Fibroblast of lung (primary cell): ENCODE measurements at regions not wholly inside any gene's neighbourhood (a gene's known extent, or its start where the extent isn't known, plus 50 kb on each side); places are given as distances from the start of the nearest gene placed in this dataset.

Source experiments
- DNase-seq, 2 donors: peaks; one replicate each; pipeline versions ENCODE4 v3.0.0 to v3.0.0-alpha.2; 2010; ENCODE audit warnings: low read depth in 2 of 2
- H2AFZ ChIP-seq: 2 replicates; pipeline ENCODE4 v1.5.1; 2012; ENCODE audit warnings: low read length, control low read depth, inconsistent platforms
- H3K27ac ChIP-seq: 2 replicates; pipeline ENCODE4 v1.5.1; 2011; ENCODE audit warnings: low read length, control low read depth; ENCODE audit not compliant: insufficient read depth
- H3K27me3 ChIP-seq: 2 replicates; pipeline ENCODE4 v1.5.1; 2011; ENCODE audit warnings: mild to moderate bottlenecking, low read length; ENCODE audit not compliant: control insufficient read depth, insufficient read depth
- H3K36me3 ChIP-seq: 2 replicates; pipeline ENCODE4 v1.5.1; 2011; ENCODE audit warnings: low read length; ENCODE audit not compliant: control insufficient read depth, insufficient read depth
- H3K4me1 ChIP-seq: 2 replicates; pipeline ENCODE4 v1.5.1; 2011; ENCODE audit warnings: low read length; ENCODE audit not compliant: control insufficient read depth, insufficient read depth; ENCODE audit errors: extremely low read depth
- H3K4me2 ChIP-seq: 2 replicates; pipeline ENCODE4 v1.5.1; 2011; ENCODE audit warnings: low read length, control low read depth; ENCODE audit not compliant: insufficient read depth; ENCODE audit errors: extremely low read depth
- H3K4me3 ChIP-seq, 4 experiments: fragments of 200-600 bp in 1 of 4; sonication (generic) in 1 of 4; replicated peaks in 1 of 4; 2 replicates each; pipeline ENCODE4 v1.5.1; 2011 to 2016; ENCODE audit warnings: low read length in 4 of 4, low read depth in 3 of 4, mild to moderate bottlenecking in 3 of 4, control low read depth in 2 of 4, inconsistent platforms in 1 of 4, mixed read lengths in 1 of 4; ENCODE audit not compliant: insufficient read depth in 1 of 4; ENCODE audit errors: control extremely low read depth in 1 of 4
- H3K79me2 ChIP-seq: 2 replicates; pipeline ENCODE4 v1.5.1; 2012; ENCODE audit warnings: mild to moderate bottlenecking, low read length, inconsistent platforms; ENCODE audit not compliant: control insufficient read depth, insufficient read depth
- H3K9ac ChIP-seq: 2 replicates; pipeline ENCODE4 v1.5.1; 2011; ENCODE audit warnings: mild to moderate bottlenecking, low read length, control low read depth; ENCODE audit not compliant: insufficient read depth
- H3K9me3 ChIP-seq: 2 replicates; pipeline ENCODE4 v1.5.1; 2012; ENCODE audit warnings: low read depth, low read length; ENCODE audit not compliant: control insufficient read depth, insufficient read depth
- H4K20me1 ChIP-seq: 2 replicates; pipeline ENCODE4 v1.5.1; 2011; ENCODE audit warnings: low read length; ENCODE audit not compliant: control insufficient read depth, insufficient read depth; ENCODE audit errors: extremely low read depth
- CTCF ChIP-seq, 2 donors: IDR thresholded peaks in 1 of 2; conservative IDR thresholded peaks in 1 of 2; 1 replicate in 1 of 2; 2 replicates in 1 of 2; pipeline ENCODE4 v1.5.1; 2011 to 2012; ENCODE audit warnings: low read length in 2 of 2, control low read depth in 1 of 2, inconsistent platforms in 1 of 2, low read depth in 1 of 2, mild to moderate bottlenecking in 1 of 2
- EZH2 ChIP-seq: IDR thresholded peaks from 2 replicates; pipeline ENCODE4 v1.5.1; 2012; ENCODE audit warnings: low read length, control low read depth, mild to moderate bottlenecking; ENCODE audit errors: missing control alignments

- no peaks in the 10 kb centered on the region for H3K36me3 ChIP-seq
- H3K4me3 ChIP-seq: no peak overlapping the region
- no peak overlapping the region for H3K27ac ChIP-seq
- H3K79me2 ChIP-seq: no peaks in the 10 kb centered on the region
- H3K9me3 ChIP-seq: no peaks in the 10 kb centered on the region
- TF ChIP-seq CTCF (conservative IDR thresholded peaks at IDR 0.05 in 1 of 2, IDR thresholded peaks at IDR 0.05 in 1 of 2; ENCODE audit: low read depth in 1 of 2, low read length in 2 of 2) (no peak), EZH2 (no peak)
- no peak overlapping the region for H2AFZ ChIP-seq
- no peak overlapping the region for H3K9ac ChIP-seq
- H3K4me1 ChIP-seq: no peaks in the 10 kb centered on the region
- no peaks in the 10 kb centered on the region for H3K27me3 ChIP-seq
- no peaks in the 10 kb centered on the region for H4K20me1 ChIP-seq
- H3K4me2 ChIP-seq: no peak overlapping the region
- no peak for DNase-seq
Observed at GRCh38 chr13:60969656-60970055, 446.0 kb downstream of the PCDH20 start.

- no peak for DNase-seq
- Histone ChIP-seq H3K4me2 (no peak overlapping the region), H2AFZ (no peak overlapping the region), H3K79me2 (no peaks in the 10 kb centered on the region), H4K20me1 (no peaks in the 10 kb centered on the region), H3K27ac (no peak overlapping the region), H3K4me1 (no peaks in the 10 kb centered on the region), H3K36me3 (no peaks in the 10 kb centered on the region), H3K27me3 (no peaks in the 10 kb centered on the region), H3K9ac (no peak overlapping the region), H3K9me3 (no peaks in the 10 kb centered on the region), H3K4me3 (no peak overlapping the region)
- TF ChIP-seq CTCF (conservative IDR thresholded peaks at IDR 0.05 in 1 of 2, IDR thresholded peaks at IDR 0.05 in 1 of 2; ENCODE audit: low read depth in 1 of 2, low read length in 2 of 2) (no peak), EZH2 (no peak)
Observed at GRCh38 chr13:60959427-60959826, 456.2 kb downstream of the PCDH20 start.

GRCh38 chr13:60957816-60958215, 457.8 kb downstream of the PCDH20 start:
- Histone ChIP-seq H3K4me1 (no peaks in the 10 kb centered on the region), H3K9me3 (no peaks in the 10 kb centered on the region), H3K4me3 (no peak overlapping the region), H3K36me3 (no peaks in the 10 kb centered on the region), H2AFZ (no peak overlapping the region), H3K79me2 (no peaks in the 10 kb centered on the region), H3K27me3 (no peaks in the 10 kb centered on the region), H3K4me2 (no peak overlapping the region), H3K9ac (no peak overlapping the region), H4K20me1 (no peaks in the 10 kb centered on the region), H3K27ac (no peak overlapping the region)
- TF ChIP-seq CTCF (conservative IDR thresholded peaks at IDR 0.05 in 1 of 2, IDR thresholded peaks at IDR 0.05 in 1 of 2; ENCODE audit: low read depth in 1 of 2, low read length in 2 of 2): no peak
- TF ChIP-seq EZH2: no peak
- no peak for DNase-seq
